Smooth muscle cell (in vitro differentiated cells): ENCODE measurements at regions not wholly inside any gene's neighbourhood (a gene's known extent, or its start where the extent isn't known, plus 50 kb on each side); places are given as distances from the start of the nearest gene placed in this dataset.
"Not testable (repeated sequence)": the region's sequence is repeated elsewhere in the genome, so short reads cannot be mapped to it uniquely, and the experiment has no call there.

Experiments used
- DNase-seq: peaks from one replicate; lab custom pipeline; 2025; ENCODE audit not compliant: unreplicated experiment; lab: John Stamatoyannopoulos, UW
- H2AFZ ChIP-seq: fragments of 200-600 bp; sonication (generic); 2 replicates; pipeline ENCODE4 v1.6.0; 2016; ENCODE audit warnings: antibody characterized with exemption, low read depth, mild to moderate bottlenecking
- H3F3A ChIP-seq: fragments of 200-600 bp; sonication (generic); 2 replicates; pipeline ENCODE4 v1.6.0; 2017; ENCODE audit warnings: antibody characterized with exemption, low read depth
- H3K27ac ChIP-seq: fragments of 200-600 bp; sonication (generic); 2 replicates; pipeline ENCODE4 v1.5.1; 2016; ENCODE audit warnings: low read depth, mild to moderate bottlenecking
- H3K27me3 ChIP-seq: fragments of 200-600 bp; sonication (generic); 2 replicates; pipeline ENCODE4 v1.6.1; 2016; ENCODE audit warnings: low read depth, mild to moderate bottlenecking
- H3K36me3 ChIP-seq: fragments of 200-600 bp; sonication (generic); 2 replicates; pipeline ENCODE4 v1.5.1; 2016; ENCODE audit warnings: low read depth
- H3K4me1 ChIP-seq: fragments of 200-600 bp; sonication (generic); 2 replicates; pipeline ENCODE4 v1.5.1; 2016; ENCODE audit warnings: low read depth
- H3K4me2 ChIP-seq: fragments of 200-600 bp; sonication (generic); 2 replicates; pipeline ENCODE4 v1.6.0; 2016; ENCODE audit warnings: mild to moderate bottlenecking
- H3K4me3 ChIP-seq: fragments of 200-600 bp; sonication (generic); 2 replicates; pipeline ENCODE4 v1.5.1; 2016; ENCODE audit warnings: mild to moderate bottlenecking
- H3K79me2 ChIP-seq: fragments of 200-600 bp; sonication (generic); 2 replicates; pipeline ENCODE4 v1.6.0; 2016; ENCODE audit warnings: low read depth, mild to moderate bottlenecking
- H3K9ac ChIP-seq: fragments of 200-600 bp; sonication (generic); 2 replicates; pipeline ENCODE4 v1.6.0; 2016; ENCODE audit warnings: low read depth
- H3K9me3 ChIP-seq: fragments of 200-600 bp; sonication (generic); replicated peaks from 2 replicates; pipeline ENCODE4 v1.5.1; 2016; ENCODE audit warnings: low read depth
- H4K20me1 ChIP-seq: fragments of 200-600 bp; sonication (generic); 2 replicates; pipeline ENCODE4 v1.6.0; 2016; ENCODE audit warnings: low read depth
- CTCF ChIP-seq: fragments of 200-600 bp; sonication (generic); IDR thresholded peaks from 2 replicates; pipeline ENCODE4 v1.5.1; 2017; ENCODE audit warnings: borderline replicate concordance, mild to moderate bottlenecking, antibody characterized with exemption; ENCODE audit not compliant: insufficient read depth, poor library complexity, severe bottlenecking
- WGBS: methylation state at CpG from one replicate; pipeline ENCODE4 v1.1.7; 2016; ENCODE audit warnings: low lambda C conversion rate; 5-methylcytosine and 5-hydroxymethylcytosine counted together

- H3K36me3 ChIP-seq, result no peaks in the 10 kb centered on the region
- H3K27ac ChIP-seq, result no peak overlapping the region
- no peak for DNase-seq
- H3K4me1 ChIP-seq, result no peaks in the 10 kb centered on the region
- H3K9me3 ChIP-seq, result no peaks in the 10 kb centered on the region
- H3K27me3 ChIP-seq, result no peaks in the 10 kb centered on the region
- H2AFZ ChIP-seq, result no peak overlapping the region
- no peaks in the 10 kb centered on the region for H3K79me2 ChIP-seq
- WGBS, result 64% methylated on average over 4 of the region's 4 CpGs
- no peaks in the 10 kb centered on the region for H4K20me1 ChIP-seq
- H3K9ac ChIP-seq, result no peak overlapping the region
- no peak overlapping the region for H3K4me3 ChIP-seq
- H3K4me2 ChIP-seq, result no peak overlapping the region
- no peaks in the 10 kb centered on the region for H3F3A ChIP-seq
- TF ChIP-seq CTCF, result no peak
These were observed 56.9 kb upstream of the PRR5 start for GRCh38 chr22:44645083-44645482.

- H2AFZ ChIP-seq, H3K9ac ChIP-seq, H3K4me3 ChIP-seq, H3K27me3 ChIP-seq, H3K4me2 ChIP-seq, H3K9me3 ChIP-seq, DNase-seq, H4K20me1 ChIP-seq, H3K79me2 ChIP-seq, H3K4me1 ChIP-seq, H3K36me3 ChIP-seq, H3K27ac ChIP-seq, H3F3A ChIP-seq: not testable (repeated sequence)
- WGBS, result 93% methylated on average over 19 of the region's 19 CpGs
These were observed 58.4 kb upstream of the PRR5 start for GRCh38 chr22:44643526-44644101.

- Histone ChIP-seq H2AFZ (no peak overlapping the region), H4K20me1 (no peaks in the 10 kb centered on the region), H3K4me3 (no peak overlapping the region), H3K9ac (no peak overlapping the region), H3K27me3 (no peaks in the 10 kb centered on the region), H3K9me3 (no peaks in the 10 kb centered on the region), H3F3A (no peaks in the 10 kb centered on the region), H3K79me2 (no peaks in the 10 kb centered on the region), H3K4me1 (peaks cover 4% of the 10 kb centered on the region), H3K4me2 (no peak overlapping the region), H3K36me3 (no peaks in the 10 kb centered on the region), H3K27ac (no peak overlapping the region)
- no peak for TF ChIP-seq CTCF
- WGBS, result 76% methylated on average over 10 of the region's 10 CpGs
- no peak for DNase-seq
These were observed 59.8 kb upstream of the PRR5 start for GRCh38 chr22:44642096-44642644.

DNA sequence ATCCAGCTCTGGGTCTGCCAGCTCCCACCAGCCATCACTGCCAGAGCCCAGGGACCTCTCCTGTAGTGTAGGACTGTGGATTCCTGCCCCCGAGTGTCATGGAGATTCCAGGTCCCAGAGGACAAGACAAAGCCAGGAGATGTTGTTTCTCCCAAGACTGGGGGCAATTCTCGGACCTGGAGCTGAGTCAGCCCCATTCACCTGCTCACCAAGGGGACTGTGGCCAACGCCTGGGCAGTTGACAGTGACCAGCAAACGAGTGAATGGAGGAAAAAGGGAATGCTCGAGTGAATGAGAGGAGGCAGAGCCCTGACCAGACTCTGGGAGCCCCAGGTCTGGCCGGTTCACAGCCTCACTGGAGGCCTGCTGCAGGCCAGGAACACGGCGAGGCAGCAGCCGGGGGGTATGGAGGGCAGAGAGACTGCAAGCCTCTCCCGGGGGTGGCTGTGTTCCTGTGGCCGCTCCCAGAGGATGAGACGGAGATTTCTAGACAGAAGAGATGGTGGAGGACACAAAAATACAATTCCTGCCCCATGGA, 61.3 kb upstream of the PRR5 start:
- Histone ChIP-seq H3K9ac (no peak overlapping the region), H3K9me3 (no peaks in the 10 kb centered on the region), H3K4me1 (peaks cover 4% of the 10 kb centered on the region), H3K4me2 (no peak overlapping the region), H3F3A (no peaks in the 10 kb centered on the region), H3K27ac (peak overlapping the region; percentile 88), H4K20me1 (no peaks in the 10 kb centered on the region), H2AFZ (no peak overlapping the region), H3K79me2 (no peaks in the 10 kb centered on the region), H3K27me3 (no peaks in the 10 kb centered on the region), H3K36me3 (no peaks in the 10 kb centered on the region), H3K4me3 (no peak overlapping the region)
- no peak for DNase-seq
- TF ChIP-seq CTCF, result no peak
- WGBS, result 79% methylated on average over 12 of the region's 12 CpGs
